H9 (cell line): ENCODE measurements at regions not wholly inside any gene's neighbourhood (a gene's known extent, or its start where the extent isn't known, plus 50 kb on each side); places are given as distances from the start of the nearest gene placed in this dataset.

Experiments used
- DNase-seq: peaks from one replicate; pipeline ENCODE4 v3.0.0-alpha.2; 2017
- H2AFZ ChIP-seq: one replicate; pipeline ENCODE4 v1.6.1; 2013; ENCODE audit warnings: mild to moderate bottlenecking, low read length, control low read depth, moderate library complexity
- H2AK5ac ChIP-seq: 2 replicates; pipeline ENCODE4 v1.6.1; 2013; ENCODE audit warnings: low read length, control low read depth, mixed read lengths; ENCODE audit not compliant: insufficient read length
- H2BK120ac ChIP-seq: one replicate; pipeline ENCODE4 v1.6.1; 2013; ENCODE audit warnings: low read depth, mild to moderate bottlenecking, low read length, control low read depth, inconsistent platforms; ENCODE audit not compliant: poor library complexity, severe bottlenecking
- H2BK12ac ChIP-seq: 2 replicates; pipeline ENCODE4 v1.6.1; 2013; ENCODE audit warnings: low read length, control low read depth, mixed read lengths, low read depth; ENCODE audit not compliant: insufficient read length
- H2BK15ac ChIP-seq: 2 replicates; pipeline ENCODE4 v1.6.1; 2013; ENCODE audit warnings: low read depth, low read length, control low read depth
- H2BK20ac ChIP-seq: one replicate; pipeline ENCODE4 v1.6.1; 2013; ENCODE audit warnings: low read depth, mild to moderate bottlenecking, low read length, control low read depth, inconsistent platforms; ENCODE audit not compliant: poor library complexity, severe bottlenecking
- H2BK5ac ChIP-seq: 2 replicates; pipeline ENCODE4 v1.6.1; 2013; ENCODE audit warnings: low read length, control low read depth, mixed read lengths; ENCODE audit not compliant: insufficient read length
- H3K14ac ChIP-seq: 2 replicates; pipeline ENCODE4 v1.6.1; 2013; ENCODE audit warnings: low read length, control low read depth; ENCODE audit not compliant: insufficient read depth
- H3K18ac ChIP-seq: 2 replicates; pipeline ENCODE4 v1.6.1; 2013; ENCODE audit warnings: low read depth, mild to moderate bottlenecking, mixed read lengths, low read length, control low read depth; ENCODE audit not compliant: insufficient read length
- H3K23ac ChIP-seq: 2 replicates; pipeline ENCODE4 v1.6.1; 2013; ENCODE audit warnings: low read length, control low read depth, mixed read lengths, low read depth; ENCODE audit not compliant: insufficient read length
- H3K23me2 ChIP-seq: 2 replicates; pipeline ENCODE4 v1.6.1; 2013; ENCODE audit warnings: low read depth, mild to moderate bottlenecking, mixed read lengths, low read length, control low read depth; ENCODE audit not compliant: insufficient read length, poor library complexity, severe bottlenecking
- H3K27ac ChIP-seq: 2 replicates; pipeline ENCODE4 v1.5.1; 2013; ENCODE audit warnings: low read length, control low read depth, mixed read lengths, low read depth; ENCODE audit not compliant: insufficient read length
- H3K27me3 ChIP-seq: 2 replicates; pipeline ENCODE4 v1.6.1; 2013; ENCODE audit warnings: low read length, control low read depth, inconsistent platforms; ENCODE audit not compliant: insufficient read depth
- H3K4ac ChIP-seq: 2 replicates; pipeline ENCODE4 v1.6.1; 2013; ENCODE audit warnings: low read depth, mild to moderate bottlenecking, control low read depth, inconsistent platforms, low read length, moderate library complexity
- H3K4me1 ChIP-seq: 2 replicates; pipeline ENCODE4 v1.6.1; 2013; ENCODE audit warnings: low read length, control low read depth, inconsistent platforms; ENCODE audit not compliant: insufficient read depth
- H3K4me2 ChIP-seq: 2 replicates; pipeline ENCODE4 v1.6.1; 2013; ENCODE audit warnings: low read length, control low read depth, mixed read lengths; ENCODE audit not compliant: insufficient read length, insufficient read depth
- H3K56ac ChIP-seq: 2 replicates; pipeline ENCODE4 v1.6.1; 2013; ENCODE audit warnings: low read depth, mild to moderate bottlenecking, mixed read lengths, low read length, control low read depth; ENCODE audit not compliant: insufficient read length
- H3K79me1 ChIP-seq: 2 replicates; pipeline ENCODE4 v1.6.1; 2013; ENCODE audit warnings: low read depth, mild to moderate bottlenecking, moderate library complexity, low read length, control low read depth, inconsistent platforms; ENCODE audit not compliant: insufficient read depth, poor library complexity, severe bottlenecking
- H3K79me2 ChIP-seq: 2 replicates; pipeline ENCODE4 v1.6.1; 2013; ENCODE audit warnings: low read length, control low read depth, inconsistent platforms; ENCODE audit not compliant: insufficient read depth
- H3K9ac ChIP-seq: 2 replicates; pipeline ENCODE4 v1.6.1; 2013; ENCODE audit warnings: low read length, control low read depth, mixed read lengths; ENCODE audit not compliant: insufficient read length; ENCODE audit errors: extremely low read depth
- H3K9me3 ChIP-seq: one replicate; pipeline ENCODE4 v1.6.1; 2013; ENCODE audit warnings: low read depth, low read length, inconsistent platforms; ENCODE audit not compliant: control insufficient read depth
- H3T11ph ChIP-seq: one replicate; pipeline ENCODE4 v1.6.1; 2013; ENCODE audit warnings: mild to moderate bottlenecking, low read length, control low read depth, inconsistent platforms
- H4K20me1 ChIP-seq: one replicate; pipeline ENCODE4 v1.6.1; 2013; ENCODE audit not compliant: control insufficient read depth, insufficient read length, insufficient read depth
- H4K5ac ChIP-seq: 2 replicates; pipeline ENCODE4 v1.6.1; 2013; ENCODE audit warnings: low read depth, mild to moderate bottlenecking, mixed read lengths, low read length, control low read depth; ENCODE audit not compliant: insufficient read length
- H4K8ac ChIP-seq: replicated peaks from 2 replicates; pipeline ENCODE4 v1.6.1; 2013; ENCODE audit warnings: low read length, control low read depth, mixed read lengths, low read depth; ENCODE audit not compliant: insufficient read length
- H4K91ac ChIP-seq: 2 replicates; pipeline ENCODE4 v1.6.1; 2013; ENCODE audit warnings: low read depth, mild to moderate bottlenecking, moderate library complexity, mixed read lengths, low read length, control low read depth; ENCODE audit not compliant: insufficient read length
- H3K27ac Mint-ChIP-seq, 3 experiments: 2 replicates in 2 of 3; 3 replicates in 1 of 3; pipeline ENCODE4 v1.8.0; 2020 to 2021; ENCODE audit warnings: mixed read lengths in 3 of 3, mild to moderate bottlenecking in 1 of 3, moderate library complexity in 1 of 3
- H3K27me3 Mint-ChIP-seq: 2 replicates; pipeline ENCODE4 v1.8.0; 2021; ENCODE audit warnings: low read depth, mild to moderate bottlenecking, moderate library complexity, mixed read lengths
- H3K36me3 Mint-ChIP-seq, 3 experiments: 2 replicates in 2 of 3; 3 replicates in 1 of 3; pipeline ENCODE4 v1.8.0; 2020 to 2021; ENCODE audit warnings: low read depth in 3 of 3, mixed read lengths in 3 of 3; ENCODE audit not compliant: insufficient read depth in 1 of 3
- H3K4me1 Mint-ChIP-seq, 2 experiments: 2 replicates each; pipeline ENCODE4 v1.8.0; 2020; ENCODE audit warnings: mixed read lengths in 2 of 2
- H3K4me3 Mint-ChIP-seq, 2 experiments: 2 replicates in 1 of 2; 3 replicates in 1 of 2; pipeline ENCODE4 v1.8.0; 2020 to 2021; ENCODE audit warnings: mild to moderate bottlenecking in 2 of 2, mixed read lengths in 2 of 2, moderate library complexity in 1 of 2
- H3K9me3 Mint-ChIP-seq, 2 experiments: 2 replicates in 1 of 2; 3 replicates in 1 of 2; pipeline ENCODE4 v1.8.0; 2020; ENCODE audit warnings: mild to moderate bottlenecking in 2 of 2, mixed read lengths in 2 of 2, moderate library complexity in 1 of 2
- CTCF ChIP-seq: fragments of 200-600 bp; sonication (generic); conservative IDR thresholded peaks from 3 replicates; pipeline ENCODE4 v1.8.0; 2021; ENCODE audit warnings: antibody characterized with exemption, mild to moderate bottlenecking
- WGBS: extraction: QIAGEN DNeasy Blood & Tissue Kit; methylation state at CpG from one replicate; pipeline ENCODE4 v1.1.7; 2013; ENCODE audit warnings: missing lambda C conversion rate, low lambda C conversion rate, mixed read lengths; ENCODE audit not compliant: insufficient read length; ENCODE audit errors: extremely low coverage; 5-methylcytosine and 5-hydroxymethylcytosine counted together

- H3K27ac Mint-ChIP-seq: no peak overlapping the region
- Histone ChIP-seq H3K79me1 (no peaks in the 10 kb centered on the region), H3K9ac (no peak overlapping the region), H3K18ac (no peak overlapping the region), H3K79me2 (no peaks in the 10 kb centered on the region), H4K91ac (no peak overlapping the region), H3K4me1 (peaks cover 13% of the 10 kb centered on the region; the same call in 1 of the 2 replicates), H3K23me2 (no peaks in the 10 kb centered on the region), H4K20me1 (no peaks in the 10 kb centered on the region), H3K56ac (no peak overlapping the region), H4K8ac (no peak overlapping the region), H3K23ac (no peak overlapping the region), H2BK5ac (no peak overlapping the region), H2BK15ac (no peak overlapping the region), H4K5ac (no peak overlapping the region), H2AK5ac (no peak overlapping the region), H3K4ac (no peak overlapping the region), H2BK12ac (no peak overlapping the region), H3K27me3 (no peaks in the 10 kb centered on the region), H2BK20ac (no peak overlapping the region), H3K14ac (no peak overlapping the region; the same call in 1 of the 2 replicates), H3K4me2 (no peak overlapping the region), H3K9me3 (no peaks in the 10 kb centered on the region), H2AFZ (no peak overlapping the region), H2BK120ac (no peak overlapping the region), H3K27ac (no peak overlapping the region), H3T11ph (no peak overlapping the region)
- H3K4me1 Mint-ChIP-seq: peaks cover 40 to 43% of the 10 kb centered on the region in 2 experiments
- H3K36me3 Mint-ChIP-seq: no peaks in the 10 kb centered on the region
- no peak for DNase-seq
- no peak overlapping the region for H3K4me3 Mint-ChIP-seq
- H3K27me3 Mint-ChIP-seq: no peaks in the 10 kb centered on the region
- no CpG with 5 or more reads among the region's 12 CpGs for WGBS
- H3K9me3 Mint-ChIP-seq: no peaks in the 10 kb centered on the region; a peak in 1 of 5 replicates
- no peak for TF ChIP-seq CTCF
Measured at GRCh38 chr14:35998303-35998702, 172.2 kb downstream of the BRMS1L start.
